ENCODE measurements at regions not wholly inside any gene's neighbourhood (a gene's known extent, or its start where the extent isn't known, plus 50 kb on each side); places are given as distances from the start of the nearest gene placed in this dataset.

- H3K4me2 ChIP-seq = no peak overlapping the region
- no peak overlapping the region for H3K27ac ChIP-seq (ENCODE audit: low read depth)
- no peaks in the 10 kb centered on the region for H3K9me2 ChIP-seq (ENCODE audit: insufficient read depth)
- H3K79me2 ChIP-seq (replicated peaks; ENCODE audit: insufficient read depth) = no peaks in the 10 kb centered on the region
- no peaks in the 10 kb centered on the region for H3F3A ChIP-seq (replicated peaks; ENCODE audit: low read depth)
- H3K36me3 ChIP-seq (ENCODE audit: insufficient read depth) = no peaks in the 10 kb centered on the region
- H3K4me1 ChIP-seq (ENCODE audit: insufficient read depth) = peaks cover 16% of the 10 kb centered on the region; the same call in 1 of the 2 replicates
- TF ChIP-seq POLR2AphosphoS5 (IDR thresholded peaks at IDR 0.05; ENCODE audit: low read depth) (no peak), ZNF462 (CRISPR knock-in tag; IDR thresholded peaks at IDR 0.05) (no peak), STAT1 (IDR thresholded peaks at IDR 0.05; ENCODE audit: unreplicated experiment) (no peak), NANOG (IDR thresholded peaks at IDR 0.05; ENCODE audit: borderline replicate concordance) (no peak), JUNB (IDR thresholded peaks at IDR 0.05; ENCODE audit: unreplicated experiment) (no peak), ZNF331 (CRISPR knock-in tag; IDR thresholded peaks at IDR 0.05; ENCODE audit: low read depth) (no peak), CREB1 (CRISPR knock-in tag; IDR thresholded peaks at IDR 0.05; ENCODE audit: low read depth) (no peak), EZH2 (IDR thresholded peaks at IDR 0.05; ENCODE audit: low read depth, unreplicated experiment) (no peak), ZNF114 (CRISPR knock-in tag; IDR thresholded peaks at IDR 0.05) (no peak), REST (IDR thresholded peaks at IDR 0.05; ENCODE audit: unreplicated experiment) (no peak), EZH2phosphoT487 (IDR thresholded peaks at IDR 0.05; ENCODE audit: unreplicated experiment) (no peak)
- TF ChIP-seq, protein P1, sequence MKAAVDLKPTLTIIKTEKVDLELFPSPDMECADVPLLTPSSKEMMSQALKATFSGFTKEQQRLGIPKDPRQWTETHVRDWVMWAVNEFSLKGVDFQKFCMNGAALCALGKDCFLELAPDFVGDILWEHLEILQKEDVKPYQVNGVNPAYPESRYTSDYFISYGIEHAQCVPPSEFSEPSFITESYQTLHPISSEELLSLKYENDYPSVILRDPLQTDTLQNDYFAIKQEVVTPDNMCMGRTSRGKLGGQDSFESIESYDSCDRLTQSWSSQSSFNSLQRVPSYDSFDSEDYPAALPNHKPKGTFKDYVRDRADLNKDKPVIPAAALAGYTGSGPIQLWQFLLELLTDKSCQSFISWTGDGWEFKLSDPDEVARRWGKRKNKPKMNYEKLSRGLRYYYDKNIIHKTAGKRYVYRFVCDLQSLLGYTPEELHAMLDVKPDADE (IDR thresholded peaks at IDR 0.05) = no peak
- TF ChIP-seq, protein P2, sequence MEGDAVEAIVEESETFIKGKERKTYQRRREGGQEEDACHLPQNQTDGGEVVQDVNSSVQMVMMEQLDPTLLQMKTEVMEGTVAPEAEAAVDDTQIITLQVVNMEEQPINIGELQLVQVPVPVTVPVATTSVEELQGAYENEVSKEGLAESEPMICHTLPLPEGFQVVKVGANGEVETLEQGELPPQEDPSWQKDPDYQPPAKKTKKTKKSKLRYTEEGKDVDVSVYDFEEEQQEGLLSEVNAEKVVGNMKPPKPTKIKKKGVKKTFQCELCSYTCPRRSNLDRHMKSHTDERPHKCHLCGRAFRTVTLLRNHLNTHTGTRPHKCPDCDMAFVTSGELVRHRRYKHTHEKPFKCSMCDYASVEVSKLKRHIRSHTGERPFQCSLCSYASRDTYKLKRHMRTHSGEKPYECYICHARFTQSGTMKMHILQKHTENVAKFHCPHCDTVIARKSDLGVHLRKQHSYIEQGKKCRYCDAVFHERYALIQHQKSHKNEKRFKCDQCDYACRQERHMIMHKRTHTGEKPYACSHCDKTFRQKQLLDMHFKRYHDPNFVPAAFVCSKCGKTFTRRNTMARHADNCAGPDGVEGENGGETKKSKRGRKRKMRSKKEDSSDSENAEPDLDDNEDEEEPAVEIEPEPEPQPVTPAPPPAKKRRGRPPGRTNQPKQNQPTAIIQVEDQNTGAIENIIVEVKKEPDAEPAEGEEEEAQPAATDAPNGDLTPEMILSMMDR (conservative IDR thresholded peaks at IDR 0.05; ENCODE audit: low read depth in 2 of 2) = no peak
- 0 out of 3 replicates have a peak, but pooled peaks cover 2% of the 10 kb centered on the region for H3K9me3 Mint-ChIP-seq
- ATAC-seq (no peak), DNase-seq (ENCODE audit: low spot score) (no peak)
- H4K20me1 ChIP-seq (replicated peaks; ENCODE audit: insufficient read depth) = no peaks in the 10 kb centered on the region
- H3K27ac Mint-ChIP-seq = no peak overlapping the region
- H3K4me3 Mint-ChIP-seq = no peak overlapping the region
- H3K27me3 ChIP-seq (ENCODE audit: insufficient read depth) = no peaks in the 10 kb centered on the region
- H3K4me1 Mint-ChIP-seq = peaks cover 17% of the 10 kb centered on the region
- H3K4me3 ChIP-seq = no peak overlapping the region
- H3K27me3 Mint-ChIP-seq (ENCODE audit: insufficient read depth, low read depth, poor library complexity) = no peaks in the 10 kb centered on the region
- H2AFZ ChIP-seq = no peak overlapping the region
- H3K36me3 Mint-ChIP-seq (ENCODE audit: low read depth) = no peaks in the 10 kb centered on the region
Observed at GRCh38 chr9:73528926-73529325, 377.3 kb downstream of the ANXA1 start.
